Esophagus squamous epithelium (tissue), 4 donors: ENCODE measurements at regions not wholly inside any gene's neighbourhood (a gene's known extent, or its start where the extent isn't known, plus 50 kb on each side); places are given as distances from the start of the nearest gene placed in this dataset.

ENCODE experiments used
- CTCF ChIP-seq, 6 experiments: fragments of 450-650 bp in 4 of 6; fragments of 200-600 bp in 2 of 6; sonication (generic) in 2 of 6; IDR thresholded peaks; one replicate each; pipeline ENCODE4 v1.5.1; 2016 to 2019; ENCODE audit warnings: antibody characterized with exemption in 6 of 6, mild to moderate bottlenecking in 4 of 6, moderate library complexity in 4 of 6
- POLR2A ChIP-seq, 4 donors: fragments of 450-650 bp; IDR thresholded peaks; one replicate each; pipeline ENCODE4 v1.6.1; 2017; ENCODE audit warnings: antibody characterized with exemption in 4 of 4, mild to moderate bottlenecking in 4 of 4, moderate library complexity in 3 of 4

- TF ChIP-seq CTCF (IDR thresholded peaks at IDR 0.05) (no peak), POLR2A (IDR thresholded peaks at IDR 0.05) (no peak)
Observed at GRCh38 chr4:86498863-86499166, 95.3 kb upstream of the PTPN13 start.
